HEK293T (cell line): ENCODE measurements at regions not wholly inside any gene's neighbourhood (a gene's known extent, or its start where the extent isn't known, plus 50 kb on each side); places are given as distances from the start of the nearest gene placed in this dataset.

Experiments used
- ARNT ChIP-seq: fragments of 450-650 bp; IDR thresholded peaks from 2 replicates; pipeline ENCODE4 v1.6.1; 2017; ENCODE audit warnings: mild to moderate bottlenecking
- CTBP1 ChIP-seq: fragments of 450-650 bp; IDR thresholded peaks from 2 replicates; pipeline ENCODE4 v1.6.1; 2016; ENCODE audit warnings: borderline replicate concordance
- FOXA1 ChIP-seq: fragments of 450-650 bp; IDR thresholded peaks from 2 replicates; pipeline ENCODE4 v1.6.1; 2016; ENCODE audit warnings: mild to moderate bottlenecking
- PKNOX1 ChIP-seq: fragments of 450-650 bp; IDR thresholded peaks from 2 replicates; pipeline ENCODE4 v1.6.1; 2016
- SP1 ChIP-seq: fragments of 450-650 bp; IDR thresholded peaks from 2 replicates; pipeline ENCODE4 v1.6.1; 2017

- no peak for TF ChIP-seq FOXA1
- no peak for TF ChIP-seq SP1
- TF ChIP-seq ARNT = no peak
- TF ChIP-seq CTBP1 = no peak
- no peak for TF ChIP-seq PKNOX1
These were observed 1074.4 kb downstream of the TYW1 start for GRCh38 chr7:68070992-68071391.
